ENCODE measurements at regions not wholly inside any gene's neighbourhood (a gene's known extent, or its start where the extent isn't known, plus 50 kb on each side); places are given as distances from the start of the nearest gene placed in this dataset.

GRCh38 chr22:47322854-47323253, 560.4 kb downstream of the TBC1D22A start:
- DNase-seq (ENCODE audit: low spot score) (no peak), ATAC-seq (ENCODE audit: low FRiP score) (no peak)
- no peak for TF ChIP-seq CTCF (IDR thresholded peaks at IDR 0.05)

- no peak for DNase-seq (ENCODE audit: low spot score)
- no peak for ATAC-seq (ENCODE audit: low FRiP score)
- TF ChIP-seq CTCF (IDR thresholded peaks at IDR 0.05) = no peak
These were observed 558.1 kb downstream of the TBC1D22A start for GRCh38 chr22:47320560-47320959.

- DNase-seq (ENCODE audit: low spot score) (no peak), ATAC-seq (ENCODE audit: low FRiP score) (peak; percentile 78)
These were observed 555.7 kb downstream of the TBC1D22A start for GRCh38 chr22:47318041-47318737.

GRCh38 chr22:47315862-47316419, 553.5 kb downstream of the TBC1D22A start:
- no peak for TF ChIP-seq CTCF (IDR thresholded peaks at IDR 0.05)
- ATAC-seq (ENCODE audit: low FRiP score) (no peak), DNase-seq (ENCODE audit: low spot score) (no peak)

More at GRCh38 chr22:47318041-47318737, 555.7 kb downstream of the TBC1D22A start:
- TF ChIP-seq CTCF (IDR thresholded peaks at IDR 0.05) = no peak

GRCh38 chr22:47310601-47311000, 548.2 kb downstream of the TBC1D22A start:
- DNase-seq (ENCODE audit: low spot score) (no peak), ATAC-seq (ENCODE audit: low FRiP score) (no peak)
- TF ChIP-seq CTCF (IDR thresholded peaks at IDR 0.05) = no peak

GRCh38 chr22:47309946-47310345, 547.5 kb downstream of the TBC1D22A start:
- no peak for TF ChIP-seq CTCF (IDR thresholded peaks at IDR 0.05)
- ATAC-seq (ENCODE audit: low FRiP score) (no peak), DNase-seq (ENCODE audit: low spot score) (no peak)

- ATAC-seq (ENCODE audit: low FRiP score) (no peak), DNase-seq (ENCODE audit: low spot score) (no peak)
- no peak for TF ChIP-seq CTCF (IDR thresholded peaks at IDR 0.05)
These were observed 547.0 kb downstream of the TBC1D22A start for GRCh38 chr22:47309476-47309875.

All from omental fat pad (tissue), 3 donors.